ENCODE measurements at regions not wholly inside any gene's neighbourhood (a gene's known extent, or its start where the extent isn't known, plus 50 kb on each side); places are given as distances from the start of the nearest gene placed in this dataset.
"Not testable (repeated sequence)": the region's sequence is repeated elsewhere in the genome, so short reads cannot be mapped to it uniquely, and the experiment has no call there.

GRCh38 chr2:16392647-16393499 lies 272.8 kb downstream of the CYRIA start:
- DNase-seq, result no peak

- no peak for DNase-seq
These were observed 273.6 kb downstream of the CYRIA start for GRCh38 chr2:16391986-16392385.

GRCh38 chr2:16390561-16390960 lies 275.1 kb downstream of the CYRIA start:
- no peak for DNase-seq

- DNase-seq, result no peak
These were observed 276.0 kb downstream of the CYRIA start for GRCh38 chr2:16389611-16390010.

- not testable (repeated sequence) for DNase-seq
These were observed 277.3 kb downstream of the CYRIA start for GRCh38 chr2:16388199-16388830.

GRCh38 chr2:16387461-16387984 lies 278.1 kb downstream of the CYRIA start:
- DNase-seq, result no peak

- no peak for DNase-seq
These were observed 279.2 kb downstream of the CYRIA start for GRCh38 chr2:16386431-16386830.

- no peak for DNase-seq
These were observed 279.6 kb downstream of the CYRIA start for GRCh38 chr2:16386031-16386430.

GRCh38 chr2:16385341-16385740 lies 280.3 kb downstream of the CYRIA start:
- no peak for DNase-seq

- DNase-seq, result no peak
These were observed 282.2 kb downstream of the CYRIA start for GRCh38 chr2:16383411-16383810.

GRCh38 chr2:16382451-16382850 lies 283.2 kb downstream of the CYRIA start:
- no peak for DNase-seq

- DNase-seq, result no peak
These were observed 284.1 kb downstream of the CYRIA start for GRCh38 chr2:16381511-16381910.

GRCh38 chr2:16379901-16380300 lies 285.7 kb downstream of the CYRIA start:
- DNase-seq, result not testable (repeated sequence)

GRCh38 chr2:16379061-16379460 lies 286.6 kb downstream of the CYRIA start:
- not testable (repeated sequence) for DNase-seq

GRCh38 chr2:16378031-16378430 lies 287.6 kb downstream of the CYRIA start:
- no peak for DNase-seq

GRCh38 chr2:16375981-16376380 lies 289.7 kb downstream of the CYRIA start:
- DNase-seq, result no peak

GRCh38 chr2:16375351-16375750 lies 290.3 kb downstream of the CYRIA start:
- no peak for DNase-seq

GRCh38 chr2:16374671-16375070 lies 291.0 kb downstream of the CYRIA start:
- DNase-seq, result no peak

- DNase-seq, result no peak
These were observed 292.3 kb downstream of the CYRIA start for GRCh38 chr2:16373341-16373740.

GRCh38 chr2:16371751-16372150 lies 293.9 kb downstream of the CYRIA start:
- no peak for DNase-seq

GRCh38 chr2:16368951-16369350 lies 296.7 kb downstream of the CYRIA start:
- DNase-seq, result no peak

GRCh38 chr2:16368328-16368727 lies 297.3 kb downstream of the CYRIA start:
- DNase-seq, result no peak

GRCh38 chr2:16365366-16365765 lies 300.3 kb downstream of the CYRIA start:
- DNase-seq, result no peak

GRCh38 chr2:16363581-16363980 lies 302.1 kb downstream of the CYRIA start:
- DNase-seq, result no peak

All from right kidney (tissue), 1 donor.